HFF-Myc (cell line): ENCODE measurements at regions not wholly inside any gene's neighbourhood (a gene's known extent, or its start where the extent isn't known, plus 50 kb on each side); places are given as distances from the start of the nearest gene placed in this dataset.

Experiments used
- DNase-seq: peaks from one replicate; pipeline ENCODE4 v3.0.0-alpha.2; 2011; ENCODE audit warnings: low read depth; ENCODE audit errors: extremely low read depth
- H3K4me3 ChIP-seq: replicated peaks from 2 replicates; pipeline ENCODE4 v1.5.1; 2011; ENCODE audit warnings: low read depth, mild to moderate bottlenecking, control low read depth, low read length
- CTCF ChIP-seq: IDR thresholded peaks from 2 replicates; pipeline ENCODE4 v1.5.1; 2012; ENCODE audit warnings: mild to moderate bottlenecking, low read depth, low read length, control low read depth; ENCODE audit errors: missing control alignments

DNA sequence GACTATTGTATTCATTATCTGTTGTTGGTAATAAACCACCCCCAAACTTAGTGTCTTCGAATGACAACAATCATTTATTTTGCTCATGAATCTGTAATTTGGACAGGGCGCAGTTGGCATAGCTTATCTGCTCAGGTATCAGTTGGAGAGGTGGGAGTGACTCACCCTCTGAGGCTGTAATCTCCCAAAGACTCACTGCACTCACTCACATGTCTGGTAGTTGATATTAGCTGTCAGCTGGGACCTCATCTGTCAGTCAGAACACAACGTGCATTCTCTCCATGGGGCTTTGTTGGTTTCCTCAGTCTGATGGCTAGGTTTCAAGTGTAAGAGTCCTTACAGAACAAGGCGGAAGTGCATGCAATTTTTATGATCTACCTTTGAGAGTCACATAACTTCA, 183.5 kb upstream of the PRNP start:
- no peak for TF ChIP-seq CTCF
- DNase-seq, result no peak
- H3K4me3 ChIP-seq, result no peak overlapping the region

DNA sequence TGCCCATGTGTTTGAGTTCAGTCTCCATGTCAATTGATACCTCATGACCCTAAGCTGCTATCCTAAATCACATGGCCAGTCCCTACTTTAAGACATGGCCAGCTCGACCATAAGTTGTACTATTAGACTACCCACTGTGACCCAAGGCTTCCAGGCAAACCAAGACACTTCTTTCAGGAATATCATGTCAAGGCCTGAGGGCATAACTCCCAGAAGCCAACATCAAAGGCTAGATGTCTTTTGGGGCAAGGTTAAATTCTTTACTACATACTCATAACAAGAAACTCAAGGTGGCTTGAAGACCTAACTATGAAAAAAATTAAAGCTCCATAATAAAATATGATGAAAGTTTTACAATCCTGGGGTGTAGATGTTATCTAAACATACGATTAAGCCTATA, 192.9 kb upstream of the PRNP start:
- no peak overlapping the region for H3K4me3 ChIP-seq
- TF ChIP-seq CTCF, result no peak
- DNase-seq, result no peak

DNA sequence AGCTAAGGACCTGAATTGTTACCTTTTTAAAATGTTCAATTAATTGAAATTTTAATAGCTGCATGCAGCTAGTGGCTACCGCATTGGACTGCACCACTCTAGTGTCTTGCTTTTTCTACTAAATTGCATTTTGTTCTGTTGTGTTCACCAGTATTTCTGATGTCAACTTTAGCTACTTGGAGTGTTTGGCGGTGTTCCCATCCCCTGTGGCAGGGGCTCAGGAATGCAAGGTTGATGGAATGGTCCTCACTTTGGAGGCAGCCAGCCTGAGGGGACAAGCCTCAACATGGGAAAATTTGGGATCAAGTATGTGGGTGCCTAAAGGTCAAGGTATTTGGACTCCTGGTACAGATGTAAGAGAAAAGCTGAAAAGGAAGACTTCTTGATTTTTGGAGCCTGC, 194.6 kb upstream of the PRNP start:
- TF ChIP-seq CTCF, result no peak
- DNase-seq, result no peak

GRCh38 chr20:4490606-4491280, 195.5 kb upstream of the PRNP start:
- TF ChIP-seq CTCF, result no peak
- no peak for DNase-seq

More for the DNA sequence above, 194.6 kb upstream of the PRNP start:
- H3K4me3 ChIP-seq, result no peak overlapping the region

DNA sequence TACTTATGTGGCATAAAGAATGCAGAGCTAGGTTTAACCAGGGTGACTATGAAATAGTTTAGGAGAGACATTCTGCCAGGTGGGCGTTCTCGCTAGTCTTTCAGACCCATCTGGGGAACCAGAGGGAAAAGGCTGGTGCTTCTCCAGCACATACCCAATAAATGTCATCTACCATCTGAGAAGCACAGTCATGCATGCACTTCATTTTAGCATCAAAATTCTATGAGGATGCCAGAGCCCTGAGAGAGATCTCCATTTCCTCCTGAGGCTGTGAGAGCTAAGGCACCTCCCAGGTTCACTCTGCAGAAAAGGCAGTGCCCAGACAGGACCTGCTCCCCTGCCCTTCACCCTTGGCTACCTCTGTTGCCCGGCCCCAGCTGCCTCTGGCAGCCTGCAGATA, 196.2 kb upstream of the PRNP start:
- DNase-seq, result no peak
- no peak overlapping the region for H3K4me3 ChIP-seq
- no peak for TF ChIP-seq CTCF

More at GRCh38 chr20:4490606-4491280, 195.5 kb upstream of the PRNP start:
- H3K4me3 ChIP-seq, result no peak overlapping the region

DNA sequence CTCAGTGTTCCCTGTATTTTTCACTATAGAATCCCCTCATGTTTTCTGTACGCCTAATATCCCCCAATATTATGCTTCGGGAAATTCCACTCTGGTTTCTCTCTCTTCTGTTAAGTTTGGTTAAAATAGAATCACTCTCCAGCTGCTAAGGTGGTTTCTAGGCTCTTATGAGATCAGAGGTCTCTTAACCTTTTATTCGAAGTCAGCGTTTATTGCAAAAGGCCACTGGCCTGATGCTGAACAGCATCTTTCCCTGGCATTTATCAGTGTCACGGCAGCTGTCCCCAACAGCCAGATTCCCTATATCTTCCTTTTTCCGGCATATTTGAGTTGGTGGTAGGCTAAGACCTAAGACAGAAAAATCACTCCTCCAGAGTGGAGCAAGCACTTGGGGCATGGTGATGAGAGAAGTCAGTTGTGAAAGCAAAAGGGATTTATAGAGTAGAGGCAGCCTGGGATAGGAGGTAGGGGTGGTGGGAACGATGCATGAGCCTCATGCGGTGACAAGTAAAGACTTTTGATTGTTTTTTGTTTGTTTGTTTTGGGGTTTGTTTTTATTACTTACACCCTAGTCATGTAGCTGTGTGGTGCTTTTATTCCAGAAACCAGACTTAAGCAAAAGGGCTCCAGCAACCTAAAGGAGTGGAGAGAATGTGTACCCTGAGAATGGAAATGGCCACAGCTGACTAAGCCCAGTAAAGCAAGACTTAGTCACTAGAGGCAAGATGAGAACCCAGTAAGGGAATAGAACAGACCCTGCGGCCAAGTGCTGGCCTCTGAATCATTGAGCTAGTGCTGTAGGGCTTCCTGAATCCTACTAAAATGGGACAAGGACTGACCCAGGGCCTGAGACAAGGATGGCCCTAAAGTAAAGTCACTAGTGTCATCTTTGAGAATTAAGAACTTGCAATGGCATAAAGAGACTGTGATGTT, 197.6 kb upstream of the PRNP start:
- no peak for TF ChIP-seq CTCF
- no peak overlapping the region for H3K4me3 ChIP-seq
- no peak for DNase-seq
